Activated naive CD4-positive, alpha-beta T cell (primary cell): ENCODE measurements at regions not wholly inside any gene's neighbourhood (a gene's known extent, or its start where the extent isn't known, plus 50 kb on each side); places are given as distances from the start of the nearest gene placed in this dataset.
"Not testable (repeated sequence)": the region's sequence is repeated elsewhere in the genome, so short reads cannot be mapped to it uniquely, and the experiment has no call there.

ENCODE experiments used
- DNase-seq, 4 experiments: peaks; one replicate each; lab custom pipeline; 2025; lab: John Stamatoyannopoulos, UW

DNA sequence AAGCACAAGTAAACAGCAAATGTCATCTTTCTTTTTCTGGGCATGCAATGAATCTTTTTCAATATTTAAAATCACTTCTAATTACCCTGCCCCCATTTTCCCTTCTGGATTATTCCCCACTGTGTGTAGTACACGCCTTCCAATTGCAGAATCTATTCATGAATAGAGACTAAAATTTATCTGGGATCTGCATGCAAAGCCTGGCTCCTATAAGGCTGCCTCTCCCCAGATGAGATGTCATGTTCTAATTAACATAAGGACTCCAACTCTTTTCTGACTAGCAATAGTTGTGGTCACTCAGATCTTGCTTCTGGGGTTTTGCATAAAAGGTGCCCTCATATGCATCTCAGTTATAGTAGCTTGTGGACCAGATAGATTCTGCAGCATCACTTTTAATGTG is 473.5 kb downstream of the BTG1 start:
- DNase-seq, result no peak

DNA sequence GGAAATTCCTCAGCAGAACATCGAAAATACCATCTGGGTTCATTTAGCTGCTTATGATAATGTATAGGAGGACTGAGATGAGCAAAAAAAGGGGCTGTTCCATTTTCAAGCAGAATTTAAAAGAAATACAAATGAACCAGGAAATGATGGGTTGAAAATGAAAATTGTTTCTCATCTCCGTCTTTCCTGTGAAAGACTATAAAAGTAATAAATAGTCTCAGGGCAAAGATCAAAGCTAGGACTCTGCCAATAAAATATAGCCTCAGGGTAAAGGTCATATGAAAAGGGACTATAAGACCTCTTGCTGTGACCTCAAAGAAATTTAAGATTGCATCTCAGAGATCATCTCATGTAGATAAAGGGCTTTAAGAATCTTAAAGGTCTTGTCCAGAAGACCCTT is 478.0 kb downstream of the BTG1 start:
- no peak for DNase-seq

DNA sequence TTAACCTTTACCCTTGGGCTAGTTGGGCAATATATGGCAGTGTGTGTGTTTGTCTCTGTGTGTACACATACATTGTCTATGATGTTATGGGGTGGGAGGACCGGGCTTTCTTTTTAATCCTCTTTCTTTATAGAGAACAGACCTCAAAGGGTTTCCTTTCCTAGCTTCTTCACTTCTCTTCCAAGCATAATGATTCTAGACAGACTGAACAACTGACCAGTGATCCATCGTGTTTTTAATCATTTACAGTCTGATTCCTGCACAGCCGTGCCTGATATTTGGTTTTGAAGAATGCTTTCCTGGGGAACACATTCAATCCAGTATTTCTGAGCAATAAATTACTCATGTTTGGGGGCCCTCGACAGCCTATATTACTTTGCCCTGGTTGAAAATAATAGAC is 481.1 kb upstream of the DCN start:
- DNase-seq, result no peak

DNA sequence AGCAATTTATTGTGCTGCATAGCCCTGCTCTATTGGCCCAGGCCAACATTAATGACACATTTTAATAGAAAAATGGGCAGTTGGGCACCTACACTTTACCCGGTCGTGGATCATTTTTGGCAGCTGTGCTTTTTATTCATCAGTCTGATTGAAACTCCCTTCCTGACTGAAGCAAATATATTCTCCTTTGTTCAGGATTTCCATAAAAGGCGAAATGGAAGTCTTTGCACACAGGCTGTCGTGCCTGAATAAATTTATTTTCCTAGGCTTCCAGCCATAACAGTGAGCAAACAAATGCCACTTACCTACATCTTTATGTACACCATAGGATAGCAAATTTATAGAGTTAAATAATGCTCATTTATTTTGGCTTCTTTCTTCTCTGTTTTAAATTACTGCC is 480.7 kb upstream of the DCN start:
- DNase-seq, result no peak

DNA sequence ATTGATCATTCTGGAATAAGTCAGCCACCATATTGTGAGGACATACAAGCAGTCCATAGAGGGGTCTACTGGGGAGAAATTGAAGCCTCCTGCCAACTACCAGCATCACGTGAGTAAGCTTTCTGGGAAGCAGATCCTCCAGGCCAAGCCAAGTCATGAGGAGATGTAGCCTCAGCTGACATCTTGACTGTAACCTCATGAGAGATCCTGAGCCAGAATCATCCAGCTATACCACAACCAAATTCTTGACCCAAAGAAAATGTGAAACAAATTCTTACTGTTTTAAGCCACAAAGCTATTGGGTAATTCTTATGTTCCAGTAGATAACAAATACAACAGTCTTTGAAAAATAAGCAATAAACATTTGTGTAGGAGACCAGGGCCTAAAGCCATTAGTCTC is 479.4 kb upstream of the DCN start:
- no peak for DNase-seq

DNA sequence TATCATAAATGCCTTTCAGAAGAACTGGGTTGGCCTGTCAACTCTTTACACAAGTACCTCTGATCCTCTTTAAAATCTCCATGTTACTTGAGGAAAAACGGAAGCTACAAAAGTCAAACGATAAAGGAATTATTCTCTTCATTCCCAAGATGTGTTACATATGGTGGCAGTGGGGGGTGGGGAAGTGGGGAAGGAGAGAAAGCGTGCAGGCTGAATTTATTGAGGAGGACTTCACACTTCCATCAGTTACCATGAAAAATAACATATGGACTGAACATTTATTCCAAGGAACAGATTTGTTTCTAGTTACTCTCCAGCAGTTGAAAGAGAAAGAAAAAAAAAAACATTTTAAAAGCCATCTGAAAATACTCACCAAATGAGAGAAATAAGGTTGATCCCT is 474.4 kb upstream of the DCN start:
- no peak for DNase-seq

DNA sequence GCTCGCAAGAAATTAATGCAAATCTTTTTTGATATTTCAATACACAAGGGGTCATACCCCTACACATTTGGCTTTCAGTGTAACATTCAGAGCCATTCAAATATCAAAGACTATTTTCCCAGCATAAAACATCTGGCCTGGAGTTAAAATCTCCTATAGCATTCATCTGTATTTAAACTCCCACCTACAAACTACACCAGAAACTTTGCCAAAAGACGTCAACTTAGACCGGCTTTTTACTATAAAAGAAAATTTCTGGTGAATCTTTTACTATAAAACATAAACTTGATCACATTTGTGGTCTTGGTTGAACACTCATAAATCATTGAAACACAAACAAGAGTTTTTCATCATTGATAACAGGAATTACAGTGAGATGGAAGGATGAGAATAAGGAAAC is 473.3 kb upstream of the DCN start:
- no peak for DNase-seq

DNA sequence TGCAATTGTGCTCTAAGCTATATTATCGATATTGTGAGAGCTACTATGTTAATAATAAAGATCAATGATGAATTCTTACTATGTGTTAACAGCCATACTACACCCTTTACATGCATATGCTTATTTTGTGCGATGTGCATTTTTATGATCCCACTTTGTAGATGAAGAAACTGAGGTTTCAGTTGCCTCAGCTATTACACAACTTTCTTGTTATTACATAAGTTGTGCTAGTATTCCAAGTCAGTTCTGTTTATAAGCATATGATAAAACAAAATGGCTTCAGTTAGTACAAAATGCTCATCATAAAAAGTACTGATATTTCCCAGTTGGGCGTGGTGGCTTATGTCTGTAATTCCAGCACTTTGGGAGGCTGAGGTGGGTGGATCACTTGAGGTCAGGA is 471.5 kb upstream of the DCN start:
- no peak for DNase-seq

DNA sequence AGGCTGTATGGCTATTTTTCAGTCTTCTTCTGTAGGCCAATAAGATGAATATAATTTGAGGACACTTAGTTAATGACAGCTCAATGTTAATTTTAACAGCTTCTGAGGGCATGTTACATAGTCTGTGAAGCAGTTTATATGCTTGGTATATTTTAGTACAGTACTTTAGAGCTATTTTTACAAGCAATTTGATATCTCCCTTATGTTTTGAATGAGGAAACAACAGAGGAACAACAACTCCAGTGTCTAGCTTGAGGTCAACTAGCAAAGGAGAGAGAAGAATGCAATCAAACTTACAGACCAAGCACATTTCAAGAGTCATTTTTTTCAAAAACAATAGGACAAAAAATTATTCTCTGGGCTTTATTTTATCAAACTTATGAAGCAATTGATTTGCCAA is 469.1 kb upstream of the DCN start:
- no peak for DNase-seq

DNA sequence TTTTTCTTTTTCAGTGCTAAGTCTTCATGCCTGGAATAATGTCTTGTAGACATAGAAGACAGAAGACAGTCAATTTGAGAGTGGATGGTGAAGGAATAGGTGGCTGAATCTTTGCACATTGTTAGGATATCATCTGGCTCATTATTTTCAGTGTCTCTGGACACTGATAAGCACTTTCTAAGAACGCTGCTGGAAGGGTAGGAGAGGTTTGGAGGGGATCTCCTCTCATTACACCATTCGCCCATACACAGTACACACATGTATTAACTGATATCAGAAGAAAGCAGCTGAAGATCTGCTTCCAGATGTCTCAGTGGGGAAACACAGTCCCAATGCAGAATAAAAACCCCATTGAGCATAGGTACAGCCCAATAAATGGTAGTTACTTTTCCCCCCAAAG is 461.1 kb upstream of the DCN start:
- no peak for DNase-seq

DNA sequence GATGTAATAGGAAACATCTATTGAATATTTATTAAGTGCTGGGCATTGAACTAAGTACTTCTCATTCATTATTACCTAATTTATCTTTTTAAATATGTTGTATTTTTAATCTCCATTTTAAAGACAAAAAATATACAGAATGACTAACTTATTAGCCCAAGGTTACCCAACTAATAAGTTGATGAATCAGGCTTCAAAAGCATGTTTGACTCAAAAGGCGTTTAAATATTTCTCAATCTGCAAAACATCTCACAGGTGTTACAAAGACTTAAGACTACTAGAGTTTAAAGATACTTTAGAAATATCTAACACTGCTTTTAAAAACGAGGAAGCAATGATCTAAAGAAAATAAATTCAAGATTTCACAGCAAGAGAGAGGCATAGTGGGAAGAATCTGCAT is 457.4 kb upstream of the DCN start:
- no peak for DNase-seq

DNA sequence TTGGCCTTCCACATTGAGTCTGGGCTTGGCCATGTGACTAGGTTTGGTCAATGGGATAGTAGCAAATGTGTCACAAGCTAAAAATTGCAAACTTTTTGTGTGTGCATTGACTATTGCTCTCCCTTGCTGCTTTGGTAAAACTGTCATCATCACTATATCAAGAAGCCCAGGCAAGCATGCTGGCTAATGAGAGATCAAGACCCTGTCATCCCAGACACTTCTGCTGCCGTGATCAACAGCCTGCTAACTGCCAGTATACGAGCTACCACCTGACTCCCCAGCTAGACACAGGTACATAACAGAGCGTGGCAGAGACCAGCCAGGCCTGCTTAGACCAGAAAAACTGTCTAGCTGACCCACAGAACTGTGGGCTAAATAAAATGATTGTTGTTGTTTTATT is 456.7 kb upstream of the DCN start:
- DNase-seq, result no peak

DNA sequence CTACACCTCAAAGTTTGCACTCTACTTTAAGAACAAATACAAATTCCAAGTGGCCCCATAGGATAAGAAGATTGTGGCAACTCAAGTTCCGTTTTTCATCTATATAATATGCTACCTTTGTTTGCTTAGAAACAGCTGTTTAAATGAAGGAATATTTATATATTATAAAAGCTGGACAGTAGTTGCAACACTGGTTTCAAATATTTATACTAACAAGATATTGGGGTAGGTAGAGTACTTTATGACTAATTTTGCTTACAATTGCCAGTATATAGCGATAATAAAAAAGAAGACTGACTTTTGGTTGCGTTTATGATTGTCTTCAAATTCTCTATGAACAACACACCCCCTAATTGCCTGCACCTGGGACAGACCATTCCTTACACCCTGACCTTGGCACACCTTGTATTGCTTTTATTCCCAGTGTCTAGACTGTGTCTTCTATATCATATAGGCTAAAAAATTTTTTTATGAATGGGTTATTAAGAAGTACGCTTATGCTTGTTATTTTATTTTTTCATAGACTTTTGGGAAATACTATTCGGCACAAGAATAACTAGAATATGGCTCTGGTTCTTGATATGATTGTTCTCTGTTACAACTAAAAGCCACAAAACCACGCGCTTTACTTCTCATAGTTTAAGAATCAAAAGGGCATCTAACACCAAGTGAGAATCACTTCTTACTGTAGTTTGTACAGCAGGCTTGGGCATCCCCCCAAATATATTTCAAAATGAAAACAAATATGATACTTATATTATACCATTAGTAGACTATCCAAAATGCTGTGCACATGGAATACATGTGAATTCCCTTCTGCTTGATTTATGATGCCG is 455.4 kb upstream of the DCN start:
- no peak for DNase-seq

DNA sequence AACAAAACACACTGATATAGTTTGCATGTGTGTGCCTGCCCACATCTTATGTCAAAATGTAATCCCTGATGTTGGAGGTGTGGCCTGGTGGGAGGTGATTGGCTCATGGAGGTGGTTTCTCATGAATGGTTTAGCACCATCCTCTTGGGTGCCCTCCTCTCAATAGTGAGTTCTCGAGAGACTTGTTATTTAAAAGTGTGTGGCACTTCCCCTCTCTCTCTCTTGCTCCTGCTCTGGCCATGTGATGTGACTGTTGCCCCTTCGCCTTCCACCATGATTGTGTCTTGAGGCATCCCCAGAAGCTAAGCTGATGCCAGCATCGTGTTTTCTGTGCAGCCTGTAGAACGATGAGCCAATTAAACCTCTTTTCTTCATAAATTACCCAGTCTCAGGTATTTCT is 454.1 kb upstream of the DCN start:
- DNase-seq, result no peak

DNA sequence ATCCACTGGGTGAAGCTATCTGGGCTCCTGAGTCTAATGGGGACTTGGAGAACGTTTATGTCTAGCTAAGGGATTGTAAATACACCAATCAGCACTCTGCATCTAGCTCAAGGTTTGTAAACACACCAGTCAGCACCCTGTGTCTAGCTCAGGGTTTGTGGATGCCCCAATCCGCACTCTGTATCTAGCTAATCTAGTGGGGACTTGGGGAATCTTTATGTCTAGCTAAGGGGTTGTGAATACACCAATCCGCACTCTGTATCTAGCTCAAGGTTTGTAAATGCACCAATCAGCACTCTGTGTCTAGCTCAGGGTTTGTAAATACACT is 451.7 kb upstream of the DCN start:
- DNase-seq, result not testable (repeated sequence)

DNA sequence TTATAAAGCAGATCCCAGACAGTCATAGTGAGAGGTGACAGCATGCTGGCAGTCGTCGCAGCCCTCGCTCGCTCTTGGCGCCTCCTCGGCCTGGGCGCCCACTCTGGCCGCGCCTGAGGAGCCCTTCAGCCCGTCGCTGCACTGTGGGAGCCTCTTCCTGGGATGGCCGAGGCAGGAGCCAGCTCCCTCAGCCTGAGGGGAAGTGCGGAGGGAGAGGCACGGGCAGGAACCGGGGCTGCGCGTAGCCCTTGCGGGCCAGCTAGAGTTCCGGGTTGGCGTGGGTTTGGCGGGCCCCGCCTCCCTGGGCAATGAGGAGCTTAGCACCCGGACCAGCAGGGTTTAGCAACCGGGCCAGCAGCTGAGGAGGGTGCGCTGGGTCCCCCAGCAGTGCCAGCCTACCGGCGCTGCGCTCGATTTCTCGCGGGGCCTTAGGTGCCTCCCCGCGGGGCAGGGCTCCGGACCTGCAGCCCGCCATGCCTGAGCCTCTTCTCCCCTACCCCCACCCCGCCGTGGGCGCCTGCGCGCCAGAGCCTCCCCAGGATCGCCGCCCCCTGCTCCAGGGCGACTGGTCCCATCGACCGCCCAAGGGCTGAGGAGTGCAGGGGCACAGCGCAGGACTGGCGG is 451.2 kb upstream of the DCN start:
- peak in 1 of 4 experiments; percentile 36 for DNase-seq

DNA sequence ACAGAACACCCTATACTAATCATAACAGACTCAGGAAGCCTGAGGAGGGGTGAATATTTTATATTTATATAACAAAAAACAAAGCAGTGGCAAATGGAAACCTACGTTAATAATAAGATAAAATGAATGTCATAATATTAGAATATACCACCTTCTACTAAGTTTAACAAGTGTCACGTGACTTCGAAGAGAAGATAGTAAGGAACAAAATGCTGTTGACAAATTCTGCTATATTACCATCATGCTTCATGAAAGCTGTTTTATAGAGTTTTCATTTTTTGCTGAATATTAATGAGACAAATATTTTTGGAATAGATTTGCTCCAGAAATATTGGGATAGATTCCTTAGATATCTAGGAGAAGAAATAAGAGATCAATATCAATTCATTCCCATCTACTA is 450.6 kb upstream of the DCN start:
- DNase-seq, result no peak

DNA sequence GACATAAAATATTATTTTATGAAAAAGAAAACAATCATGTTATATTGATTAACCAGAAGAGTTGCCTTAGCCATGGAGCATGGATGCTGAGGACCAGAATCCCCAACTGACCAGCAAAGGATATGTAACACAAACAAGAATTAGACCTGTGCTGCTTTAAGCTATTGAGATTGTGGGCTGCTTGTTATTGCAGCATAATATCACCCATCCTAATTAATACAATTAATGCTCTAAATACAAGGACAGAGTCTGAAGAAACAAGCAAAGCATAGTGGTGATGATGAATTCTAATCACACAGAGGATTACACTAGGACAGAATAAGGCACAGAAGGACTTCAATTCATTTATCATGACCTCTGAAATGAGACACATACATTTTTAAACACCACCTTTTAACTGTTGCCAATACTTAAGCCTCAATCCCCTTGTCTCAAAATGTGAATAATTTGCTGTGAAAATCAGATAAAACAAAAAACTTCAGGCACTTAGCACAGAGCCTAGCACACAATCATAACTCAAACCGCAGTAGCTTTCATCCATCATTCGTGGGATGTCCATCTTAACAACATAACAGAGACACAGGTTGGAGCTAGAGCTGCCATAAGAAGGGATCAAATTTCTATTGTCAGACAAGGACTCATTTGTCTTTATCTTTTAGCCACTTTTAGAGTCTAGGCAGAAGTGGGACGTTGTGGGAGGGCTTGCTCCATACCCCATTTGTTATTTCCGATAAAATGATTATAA is 449.6 kb upstream of the DCN start:
- no peak for DNase-seq

DNA sequence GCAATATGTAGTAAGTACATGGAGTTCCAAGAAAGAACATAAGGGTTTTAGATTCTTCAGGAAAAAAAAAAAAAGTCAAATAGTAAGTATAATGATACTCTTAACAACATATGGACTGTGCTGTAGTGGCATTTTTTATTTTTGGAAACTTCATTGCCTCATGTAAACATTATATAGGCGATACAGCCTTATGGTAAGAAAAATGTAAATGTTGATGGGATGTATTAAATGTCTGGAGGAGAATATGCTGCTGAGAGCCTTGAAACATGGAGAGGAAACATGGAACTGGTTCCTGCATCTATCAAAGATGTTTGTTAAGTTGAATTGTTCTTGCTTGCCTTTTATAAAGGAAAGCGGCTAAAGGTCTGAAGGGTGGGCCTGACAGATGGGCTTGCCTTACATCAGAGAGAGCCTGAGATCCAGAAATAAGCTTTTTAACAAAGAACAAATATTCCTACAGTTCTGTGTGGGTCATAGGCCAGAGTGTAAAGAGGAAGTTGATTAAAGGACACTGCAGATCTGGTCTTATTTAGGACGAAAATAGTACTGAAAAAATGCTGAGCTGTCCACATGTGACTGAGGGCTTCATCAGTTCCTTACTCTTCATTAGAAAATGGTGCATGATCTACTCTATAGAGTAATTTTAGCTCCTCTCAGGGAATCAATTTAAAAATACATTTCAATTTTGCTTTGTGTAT is 448.1 kb upstream of the DCN start:
- no peak for DNase-seq

DNA sequence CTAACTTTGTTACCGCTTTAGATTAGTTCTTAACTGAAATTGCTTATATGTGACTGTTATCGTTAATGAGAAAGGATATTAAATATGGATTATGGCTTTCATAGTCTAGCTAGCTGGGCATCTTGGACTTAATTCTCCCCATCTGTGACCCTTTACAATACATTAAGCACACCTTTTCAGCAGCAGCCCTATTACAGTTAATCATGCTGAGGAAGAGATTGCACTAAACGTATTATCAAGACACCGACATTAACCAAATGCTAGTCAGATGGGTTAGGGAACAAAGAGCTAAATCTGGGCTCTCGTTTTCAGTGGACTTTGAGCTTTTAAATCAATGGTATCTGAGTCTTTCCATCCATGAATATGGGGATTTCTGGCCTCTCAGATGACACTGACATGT is 447.5 kb upstream of the DCN start:
- DNase-seq, result no peak

DNA sequence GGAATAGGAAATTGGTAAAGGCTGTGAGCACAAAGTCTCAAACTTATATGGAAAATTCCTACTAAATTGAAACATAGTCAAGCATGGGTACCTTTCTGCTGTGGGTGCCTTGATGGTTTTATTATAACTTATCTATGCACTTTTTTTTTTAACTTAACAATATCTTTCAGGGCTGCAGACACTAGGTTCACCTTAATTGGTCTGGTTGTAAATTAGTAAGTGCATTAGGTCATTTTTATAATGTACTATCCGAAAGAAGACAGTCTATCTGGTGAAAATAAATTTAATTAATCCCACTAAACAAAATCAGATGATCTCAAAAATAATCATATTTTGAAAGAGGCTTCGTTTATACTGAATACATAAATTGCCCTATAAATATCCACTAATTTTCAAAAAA is 446.8 kb upstream of the DCN start:
- DNase-seq, result no peak

DNA sequence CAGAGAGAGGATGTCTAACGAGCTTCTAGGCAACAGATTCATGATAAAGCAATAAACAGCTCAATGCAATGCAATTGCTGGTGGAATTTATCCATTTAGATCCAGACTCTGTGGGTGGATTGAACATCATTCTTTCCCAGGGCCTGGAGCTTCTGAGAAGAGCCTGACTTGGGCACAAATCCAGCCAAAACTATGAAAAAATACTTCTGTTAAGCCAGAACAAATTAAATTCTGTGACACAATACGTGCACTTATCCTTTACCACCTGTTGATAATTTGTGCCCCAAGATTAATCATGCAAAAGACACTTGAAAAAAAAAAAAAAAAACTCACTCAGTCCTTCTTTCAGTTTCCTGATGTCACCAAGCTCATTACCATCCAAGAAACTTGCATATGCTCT is 446.0 kb upstream of the DCN start:
- no peak for DNase-seq

DNA sequence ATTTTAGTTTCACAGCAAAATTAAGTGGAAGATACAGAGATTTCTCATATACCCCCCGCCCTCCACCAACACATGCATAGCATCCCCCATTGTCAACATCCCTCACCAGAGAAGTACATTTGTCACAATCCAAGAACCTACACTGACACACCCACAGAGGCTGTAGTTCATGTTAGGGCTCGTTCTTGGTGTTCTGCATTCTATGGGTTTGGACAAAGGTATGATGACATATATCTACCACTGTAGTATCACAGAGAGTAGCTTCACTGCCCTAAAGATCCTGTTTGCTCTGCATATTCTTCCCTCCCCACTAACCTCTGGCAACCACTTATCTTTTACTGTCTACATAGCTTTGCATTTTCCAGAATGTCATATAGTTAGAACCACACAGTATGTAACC is 444.6 kb upstream of the DCN start:
- DNase-seq, result no peak
